D341Med (cell line): ENCODE measurements at regions not wholly inside any gene's neighbourhood (a gene's known extent, or its start where the extent isn't known, plus 50 kb on each side); places are given as distances from the start of the nearest gene placed in this dataset.

Experiments
- DNase-seq: peaks from one replicate; pipeline ENCODE4 v3.0.0; 2012; ENCODE audit warnings: low spot score

- DNase-seq: no peak
Observed at GRCh38 chr13:68145852-68146251, 915.7 kb upstream of the PCDH9 start.

- no peak for DNase-seq
Observed at GRCh38 chr13:68128297-68128915, 898.3 kb upstream of the PCDH9 start.

- DNase-seq: no peak
Observed at GRCh38 chr13:68125087-68125480, 894.9 kb upstream of the PCDH9 start.

GRCh38 chr13:68124437-68125086 is 894.4 kb upstream of the PCDH9 start:
- DNase-seq: no peak

GRCh38 chr13:68110178-68110768 is 880.1 kb upstream of the PCDH9 start:
- no peak for DNase-seq

- DNase-seq: no peak
Observed at GRCh38 chr13:68107667-68108066, 877.5 kb upstream of the PCDH9 start.

GRCh38 chr13:68099631-68100030 is 869.5 kb upstream of the PCDH9 start:
- no peak for DNase-seq

- DNase-seq: no peak
Observed at GRCh38 chr13:68081061-68081460, 850.9 kb upstream of the PCDH9 start.

- DNase-seq: no peak
Observed at GRCh38 chr13:68078874-68079273, 848.7 kb upstream of the PCDH9 start.

GRCh38 chr13:68078469-68078868 is 848.3 kb upstream of the PCDH9 start:
- no peak for DNase-seq

GRCh38 chr13:68076046-68076445 is 845.9 kb upstream of the PCDH9 start:
- no peak for DNase-seq

GRCh38 chr13:68066879-68067513 is 836.9 kb upstream of the PCDH9 start:
- DNase-seq: no peak

- DNase-seq: no peak
Observed at GRCh38 chr13:68064001-68064770, 834.0 kb upstream of the PCDH9 start.

- DNase-seq: no peak
Observed at GRCh38 chr13:68063181-68063580, 833.0 kb upstream of the PCDH9 start.

GRCh38 chr13:68057836-68058235 is 827.7 kb upstream of the PCDH9 start:
- DNase-seq: no peak

GRCh38 chr13:68056816-68057710 is 826.9 kb upstream of the PCDH9 start:
- DNase-seq: no peak

- no peak for DNase-seq
Observed at GRCh38 chr13:68051910-68052309, 821.8 kb upstream of the PCDH9 start.

GRCh38 chr13:68050761-68051160 is 820.6 kb upstream of the PCDH9 start:
- no peak for DNase-seq

- DNase-seq: no peak
Observed at GRCh38 chr13:68048802-68049359, 818.7 kb upstream of the PCDH9 start.

GRCh38 chr13:68047889-68048288 is 817.8 kb upstream of the PCDH9 start:
- no peak for DNase-seq

- no peak for DNase-seq
Observed at GRCh38 chr13:68046903-68047302, 816.8 kb upstream of the PCDH9 start.
